SKM-1 (cell line): ENCODE measurements at regions not wholly inside any gene's neighbourhood (a gene's known extent, or its start where the extent isn't known, plus 50 kb on each side); places are given as distances from the start of the nearest gene placed in this dataset.
"Not testable (repeated sequence)": the region's sequence is repeated elsewhere in the genome, so short reads cannot be mapped to it uniquely, and the experiment has no call there.

Experiments used
- DNase-seq: peaks from one replicate; lab custom pipeline; 2025; ENCODE audit not compliant: unreplicated experiment; lab: John Stamatoyannopoulos, UW

DNA sequence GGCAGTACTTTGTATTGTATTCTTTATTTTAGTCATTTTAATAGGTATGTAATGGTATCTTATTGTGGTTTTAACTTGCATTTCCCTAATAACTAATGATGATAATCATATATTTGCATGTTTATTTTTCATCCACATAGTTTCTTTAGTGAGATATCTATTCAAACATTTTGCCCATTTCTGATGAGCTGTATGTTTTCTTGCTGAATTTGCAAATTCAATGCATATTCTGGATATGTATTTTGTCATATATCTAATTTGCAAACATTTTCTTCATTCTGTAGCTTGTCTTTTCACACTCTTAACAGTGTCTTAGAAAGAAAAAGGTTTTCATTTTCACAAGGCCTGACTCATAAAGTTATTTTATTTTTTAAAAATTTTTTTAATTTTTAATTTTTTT lies 372.1 kb downstream of the ZNF674 start:
- DNase-seq = no peak

DNA sequence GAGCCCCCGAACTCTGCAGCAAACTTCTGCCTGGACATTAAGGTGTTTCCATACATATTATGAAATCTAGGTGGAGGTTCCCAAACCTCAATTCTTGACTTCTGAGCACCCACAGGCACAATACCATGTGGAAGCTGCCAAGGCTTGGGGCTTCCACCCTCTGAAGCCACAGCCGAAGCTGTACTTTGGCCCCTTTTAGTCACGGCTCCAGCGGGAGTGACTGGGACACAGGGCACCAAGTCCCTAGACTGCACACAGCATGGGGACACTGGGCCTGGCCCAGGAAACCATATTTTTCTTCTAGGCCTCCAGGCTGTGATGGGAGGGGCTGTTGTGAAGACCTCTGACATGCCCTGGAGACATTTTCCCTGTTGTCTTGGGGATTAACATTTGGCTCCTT lies 373.8 kb downstream of the ZNF674 start:
- not testable (repeated sequence) for DNase-seq

DNA sequence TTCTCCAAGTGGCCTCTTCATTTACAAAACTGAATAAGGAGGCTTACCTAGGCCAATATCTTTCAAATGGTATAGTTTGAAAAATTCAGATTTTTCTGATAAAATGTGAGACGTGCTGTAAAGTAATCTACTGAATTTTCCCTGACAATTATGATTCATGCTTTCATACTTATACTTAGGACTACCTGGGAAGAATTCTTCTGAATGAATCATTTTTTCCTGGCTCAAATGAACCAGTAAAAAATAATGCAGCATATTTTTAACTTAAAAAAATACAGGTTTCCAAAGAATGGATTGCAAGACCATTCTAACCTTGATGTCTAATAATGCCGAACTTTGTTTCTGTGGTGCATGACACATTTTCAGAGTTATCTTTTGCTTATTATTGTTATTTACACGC lies 375.4 kb downstream of the ZNF674 start:
- no peak for DNase-seq

DNA sequence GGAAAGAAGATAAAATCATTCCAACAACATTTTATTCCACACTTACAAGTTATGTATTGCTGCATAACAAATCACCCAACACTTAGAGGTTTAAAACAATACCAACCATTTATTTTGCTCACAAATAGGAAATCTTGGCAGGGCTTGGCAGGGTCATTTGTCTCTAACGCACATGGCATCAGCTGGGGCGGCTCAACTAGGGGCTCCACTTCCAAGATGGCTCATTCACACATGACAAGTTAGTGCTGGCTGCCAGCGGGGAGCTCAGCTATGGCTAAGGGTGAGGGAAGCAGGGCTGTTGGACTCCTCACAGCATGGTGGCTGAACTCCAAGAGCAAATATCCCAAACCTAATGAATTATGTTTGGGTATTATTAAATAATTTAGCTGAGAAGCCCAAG lies 377.0 kb downstream of the ZNF674 start:
- no peak for DNase-seq

DNA sequence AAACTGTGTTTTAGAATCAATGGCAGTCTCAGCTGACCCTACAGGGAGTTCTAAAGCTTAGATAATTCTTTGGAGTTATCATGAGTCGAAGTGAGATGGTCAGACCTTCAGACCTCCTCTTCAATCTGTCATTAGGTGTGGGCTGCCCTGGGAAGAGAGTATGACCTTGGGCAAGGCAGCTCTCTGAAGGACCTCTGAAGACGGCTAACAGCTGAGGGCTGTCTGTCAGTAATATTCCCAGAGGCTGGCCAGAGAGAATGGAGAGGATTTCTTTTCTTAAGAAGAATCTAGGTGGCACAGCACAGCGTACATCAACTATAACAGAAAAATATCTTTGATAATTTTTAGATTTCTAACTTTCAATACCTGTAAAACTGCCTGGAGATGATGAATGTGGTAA lies 379.4 kb downstream of the ZNF674 start:
- DNase-seq = no peak

DNA sequence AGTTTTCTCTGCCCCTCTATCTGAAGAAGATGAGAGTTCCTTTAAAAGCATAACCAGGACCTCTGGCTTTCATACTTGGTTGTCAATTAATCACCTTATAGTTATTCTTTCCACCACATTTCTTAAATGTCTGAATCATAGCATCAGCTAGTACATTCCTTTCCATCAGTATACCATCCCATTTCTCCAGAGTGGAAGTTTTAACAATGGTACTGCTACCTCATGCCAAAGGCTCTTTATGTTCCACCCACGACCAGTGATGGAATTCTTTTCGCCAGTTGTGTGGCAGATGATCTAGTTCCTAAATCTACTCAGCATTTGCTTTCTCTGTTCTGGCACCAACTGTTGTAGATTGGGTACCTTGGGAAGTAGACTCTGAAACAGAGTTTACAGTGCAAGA lies 379.8 kb downstream of the ZNF674 start:
- no peak for DNase-seq

DNA sequence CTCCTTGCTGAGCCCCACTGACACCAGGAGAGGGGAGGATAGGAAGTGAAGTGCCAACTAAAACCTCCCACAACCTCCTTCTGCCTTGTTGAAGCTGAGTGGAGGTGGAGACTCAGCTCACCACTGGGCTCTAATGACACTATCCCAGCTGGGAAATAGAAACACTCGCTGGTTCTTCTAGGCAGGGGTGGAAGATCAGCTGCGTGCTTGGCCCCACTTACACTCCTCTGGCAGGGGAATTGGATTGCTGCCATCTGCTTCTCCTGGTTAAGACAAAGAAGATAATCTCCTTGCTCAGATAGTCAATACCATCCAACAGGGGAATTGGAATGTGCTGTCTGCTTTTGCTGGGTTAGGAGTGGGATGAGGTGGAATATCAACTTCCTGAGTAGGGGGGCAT lies 392.5 kb downstream of the ZNF674 start:
- DNase-seq = no peak

DNA sequence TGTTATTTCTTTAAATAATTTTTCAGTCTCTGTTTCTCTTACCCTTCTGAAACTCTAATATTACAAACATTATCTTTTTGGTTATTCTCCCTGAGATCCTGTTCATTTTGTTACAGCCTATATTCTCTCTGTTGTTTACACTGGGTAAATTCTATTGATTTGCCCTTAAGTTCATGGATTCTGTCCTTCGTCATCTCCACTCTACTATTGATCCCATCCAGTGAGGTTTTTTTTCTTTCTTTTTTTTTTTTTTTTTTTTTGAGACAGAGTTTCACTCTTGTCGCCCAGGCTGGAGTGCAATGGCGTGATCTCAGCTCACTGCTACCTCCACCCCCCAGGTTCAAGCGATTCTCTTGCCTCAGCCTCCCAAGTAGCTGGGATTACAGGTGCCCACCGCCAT lies 393.9 kb downstream of the ZNF674 start:
- DNase-seq = not testable (repeated sequence)

DNA sequence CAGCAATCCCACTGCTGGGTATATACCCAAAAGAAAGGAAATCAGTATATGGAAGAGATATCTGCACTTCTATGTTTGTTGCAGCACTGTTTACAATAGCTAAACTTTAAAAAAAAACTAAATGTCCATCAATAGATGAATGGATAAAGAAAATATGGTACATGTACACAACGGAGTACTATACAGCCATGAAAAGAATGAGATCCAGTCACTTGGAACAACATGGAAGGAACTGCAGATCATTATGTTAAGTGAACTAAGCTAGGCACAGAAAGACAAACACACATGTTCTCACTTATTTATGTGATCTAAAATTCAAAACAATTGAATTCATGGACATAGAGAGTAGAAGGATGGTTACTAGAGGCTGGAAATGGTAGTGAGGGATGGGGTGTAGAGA lies 400.7 kb downstream of the ZNF674 start:
- no peak for DNase-seq

DNA sequence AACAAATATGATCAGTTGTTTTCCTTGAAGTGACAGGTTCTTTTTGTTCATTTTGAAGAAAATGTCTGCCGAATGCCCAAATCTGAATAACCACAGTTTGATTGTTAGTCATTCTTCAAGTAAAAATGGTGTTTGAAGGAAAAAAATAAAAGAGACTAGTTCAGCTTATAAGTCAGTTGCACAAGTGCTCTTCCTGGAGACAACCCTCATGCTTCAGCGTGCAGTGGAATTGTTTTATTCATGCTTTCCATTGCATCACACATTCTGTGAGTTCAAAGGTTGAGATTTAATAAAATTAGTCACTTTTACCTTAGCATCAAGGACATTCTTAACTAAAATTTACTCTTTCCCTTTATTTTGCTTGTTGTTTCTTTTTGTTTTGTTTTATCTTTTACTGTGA lies 404.9 kb downstream of the ZNF674 start:
- no peak for DNase-seq

DNA sequence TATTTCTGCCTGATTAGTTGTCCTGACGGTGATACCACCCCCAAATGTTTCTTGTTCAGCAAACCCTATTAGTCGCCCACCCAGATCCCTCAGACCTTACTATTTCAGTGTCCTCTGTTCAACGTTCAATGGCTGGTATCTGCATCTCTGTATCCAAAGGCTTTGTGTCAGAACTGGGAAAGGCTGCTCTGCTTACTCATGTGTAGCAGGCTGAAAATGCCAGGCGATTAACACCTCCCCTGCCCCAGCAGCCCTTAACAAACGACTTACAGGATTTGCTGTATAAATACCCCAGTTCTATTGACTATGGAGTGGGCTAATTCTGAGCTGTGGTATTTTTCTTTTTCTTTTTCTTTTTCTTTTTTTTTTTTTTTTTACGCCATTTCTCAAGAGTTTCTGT lies 415.0 kb downstream of the ZNF674 start:
- DNase-seq = no peak

DNA sequence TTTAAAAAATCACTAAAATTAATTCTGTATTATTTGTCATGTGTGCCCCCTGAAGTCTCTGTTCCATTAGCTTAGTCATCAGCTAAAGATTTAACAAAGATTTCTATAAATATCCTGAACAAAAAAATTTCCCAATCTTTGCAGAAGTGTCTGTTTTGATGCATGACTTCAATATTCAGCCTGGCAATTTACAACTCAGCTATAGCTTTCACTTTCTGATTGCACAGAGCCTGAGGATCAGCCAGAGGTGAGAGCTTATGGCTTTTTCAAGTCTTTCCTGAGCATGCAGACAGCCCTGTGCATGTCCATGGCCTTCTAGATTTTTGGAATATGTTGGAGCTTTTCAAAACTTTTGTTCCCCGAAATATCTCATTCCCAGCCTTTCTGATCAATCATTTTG lies 420.1 kb downstream of the ZNF674 start:
- DNase-seq = no peak

DNA sequence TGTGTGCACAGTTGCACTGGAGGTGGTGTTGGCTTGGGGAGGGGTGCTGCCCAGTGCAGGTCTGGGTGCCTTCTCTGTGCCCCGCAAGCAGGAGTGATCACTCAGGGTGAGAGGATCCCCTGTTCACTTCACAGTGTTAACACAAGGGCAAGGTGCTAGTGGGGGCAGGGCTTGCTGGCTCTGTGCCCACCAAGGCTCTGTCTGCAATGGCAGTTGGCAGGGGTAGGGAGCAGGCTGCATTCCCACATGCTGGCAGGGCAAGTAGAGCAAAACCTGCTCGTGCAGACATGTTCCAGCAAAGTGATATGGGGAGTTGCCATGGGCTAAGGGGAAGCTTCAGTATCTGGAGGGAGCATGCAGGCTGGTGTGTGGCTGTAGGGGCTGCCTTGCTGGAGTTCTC lies 428.0 kb downstream of the ZNF674 start:
- no peak for DNase-seq

DNA sequence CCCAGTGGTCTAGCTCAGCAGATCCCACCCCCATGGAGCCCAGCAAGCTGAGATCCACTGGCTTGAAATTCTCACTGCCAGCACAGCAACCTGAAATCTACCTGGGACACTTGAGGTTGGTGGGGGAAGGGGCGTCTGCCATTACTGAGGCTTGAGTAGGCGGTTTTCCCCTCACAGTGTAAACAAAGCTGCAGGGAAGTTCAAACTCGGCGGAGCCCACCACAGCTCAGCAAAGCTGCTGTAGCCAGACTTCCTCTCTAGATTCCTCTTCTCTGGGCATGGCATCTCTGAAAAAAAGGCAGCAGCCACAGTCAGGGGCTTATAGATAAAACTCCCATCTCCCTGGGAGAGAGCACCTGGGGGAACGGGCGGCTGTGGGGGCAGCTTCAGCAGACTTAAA lies 457.9 kb downstream of the ZNF674 start:
- not testable (repeated sequence) for DNase-seq

DNA sequence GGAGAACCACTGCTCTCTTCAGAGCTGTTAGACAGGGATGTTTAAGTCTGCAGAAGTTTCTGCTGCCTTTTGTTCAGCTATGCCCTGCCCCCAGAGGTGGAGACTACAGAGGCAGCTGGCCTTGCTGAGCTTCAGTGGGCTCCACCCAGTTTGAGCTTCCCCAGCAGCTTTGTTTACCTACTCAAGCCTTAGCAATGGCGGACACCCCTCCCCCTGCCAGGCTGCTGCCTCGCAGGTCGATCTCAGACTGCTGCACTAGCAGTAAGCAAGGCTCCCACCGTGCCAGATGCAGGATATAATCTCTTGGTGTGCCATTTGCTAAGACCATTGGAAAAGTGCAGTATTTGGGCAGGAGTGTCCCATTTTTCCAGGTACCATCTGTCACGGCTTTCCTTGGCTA lies 465.1 kb downstream of the ZNF674 start:
- not testable (repeated sequence) for DNase-seq

DNA sequence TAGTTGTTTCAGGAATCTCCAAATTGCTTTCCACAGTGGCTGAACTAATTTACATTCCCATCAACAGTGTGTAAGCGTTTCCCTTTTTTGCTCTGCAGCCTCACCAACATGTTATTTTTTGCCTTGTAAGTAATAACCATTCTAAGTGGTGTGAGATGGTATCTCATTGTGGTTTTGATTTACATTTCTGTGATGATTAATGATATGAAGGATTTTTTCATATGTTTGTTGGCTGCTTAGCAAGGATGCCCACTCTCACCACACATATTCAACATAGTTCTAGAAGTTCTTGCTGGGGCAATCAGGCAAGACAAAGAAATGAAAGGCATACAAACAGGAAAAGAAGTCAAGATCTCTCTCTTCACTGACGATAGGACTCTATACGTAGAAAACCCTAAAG lies 472.4 kb downstream of the ZNF674 start:
- DNase-seq = no peak

DNA sequence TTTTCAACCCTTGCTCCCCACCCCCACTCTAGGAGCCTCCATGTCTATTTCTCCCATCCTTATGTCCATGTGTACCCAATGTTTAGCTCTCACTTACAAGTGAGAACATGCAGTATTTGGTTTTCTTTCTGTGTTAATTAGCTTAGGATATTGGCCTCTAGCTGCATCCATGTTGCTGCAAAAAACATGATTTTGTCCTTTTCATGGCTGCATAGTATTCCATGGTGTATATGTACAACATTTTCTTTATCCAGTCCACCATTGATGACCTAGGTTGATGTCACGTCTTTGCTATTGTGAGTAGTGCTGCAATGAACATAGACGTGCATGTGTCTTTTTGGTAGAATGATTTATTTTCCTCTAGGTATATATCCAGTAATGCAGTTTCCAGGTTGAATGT lies 472.8 kb downstream of the ZNF674 start:
- DNase-seq = no peak

DNA sequence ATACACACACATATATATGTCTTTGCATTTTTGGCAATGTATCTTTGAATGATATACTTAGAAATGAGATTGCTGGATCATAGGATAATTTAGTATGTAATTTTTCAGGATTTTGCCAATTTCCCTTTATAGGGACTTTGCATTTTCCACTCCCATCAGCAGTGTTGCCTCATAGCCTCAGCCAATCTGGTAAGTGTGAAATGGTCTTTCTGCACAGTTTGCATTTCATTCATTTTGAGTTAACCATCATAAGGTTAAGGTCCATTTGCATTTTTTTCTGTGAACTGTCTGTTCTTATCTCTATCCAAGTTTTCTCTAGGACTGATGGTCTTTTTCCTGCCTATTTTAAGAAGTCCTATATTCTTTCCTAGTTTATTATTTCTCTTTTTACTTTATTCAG lies 474.8 kb downstream of the ZNF674 start:
- no peak for DNase-seq

DNA sequence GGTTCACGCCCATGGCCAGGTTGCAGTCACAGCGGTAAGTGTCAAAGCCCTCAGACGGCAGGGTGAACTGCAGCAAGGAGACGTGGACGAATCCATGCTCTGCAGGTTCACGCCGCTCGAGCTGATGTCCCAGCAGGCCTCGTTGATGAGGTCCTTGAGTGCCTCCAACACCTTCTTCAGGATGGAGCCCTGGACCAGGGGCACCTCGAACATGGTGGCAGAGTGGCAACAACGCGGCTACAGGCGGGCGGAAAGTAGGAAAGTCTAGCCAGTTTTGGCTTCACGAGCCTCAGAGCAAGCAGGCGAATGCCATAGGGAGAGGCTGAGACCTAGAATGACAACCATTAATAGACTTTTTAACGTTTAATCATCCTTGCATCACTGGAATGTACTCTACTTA lies 485.9 kb downstream of the ZNF674 start:
- no peak for DNase-seq

DNA sequence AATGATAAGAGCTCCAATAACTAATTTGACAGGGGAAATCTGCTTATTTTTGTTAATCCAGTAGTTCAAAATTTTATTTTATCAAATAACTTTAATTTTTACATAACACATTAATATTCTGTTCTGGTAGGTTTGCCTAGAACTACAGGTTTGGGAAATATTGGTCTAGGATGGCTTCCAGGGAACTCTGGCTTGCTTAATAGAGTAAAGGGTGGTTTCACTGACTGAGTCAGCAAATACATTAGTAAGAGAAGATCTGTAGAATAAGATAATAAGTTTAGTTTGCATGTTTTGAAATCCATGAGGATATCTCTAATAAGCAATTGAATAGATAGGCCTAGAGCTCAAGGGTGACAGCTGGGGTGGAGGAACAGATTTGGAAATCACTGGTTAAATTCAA lies 500.7 kb downstream of the ZNF674 start:
- DNase-seq = no peak

DNA sequence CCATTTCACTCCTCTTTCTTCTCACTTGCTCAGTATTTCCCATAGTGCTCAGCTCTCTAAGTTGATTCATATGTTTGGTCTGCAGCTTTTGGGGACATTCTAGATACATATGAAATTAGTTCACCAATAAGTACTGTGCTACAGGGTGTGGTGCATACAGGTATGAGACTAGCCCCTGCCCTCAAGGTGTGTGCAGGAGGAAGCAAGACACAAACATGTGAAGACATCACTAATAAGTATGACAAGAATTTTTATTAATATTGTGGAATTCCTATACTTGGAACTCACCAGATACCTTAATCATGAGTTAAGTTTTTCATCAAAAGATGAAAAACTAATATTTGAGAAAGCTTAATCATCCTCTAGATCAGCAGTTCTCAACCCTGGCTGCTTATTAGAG lies 505.2 kb downstream of the ZNF674 start:
- no peak for DNase-seq

DNA sequence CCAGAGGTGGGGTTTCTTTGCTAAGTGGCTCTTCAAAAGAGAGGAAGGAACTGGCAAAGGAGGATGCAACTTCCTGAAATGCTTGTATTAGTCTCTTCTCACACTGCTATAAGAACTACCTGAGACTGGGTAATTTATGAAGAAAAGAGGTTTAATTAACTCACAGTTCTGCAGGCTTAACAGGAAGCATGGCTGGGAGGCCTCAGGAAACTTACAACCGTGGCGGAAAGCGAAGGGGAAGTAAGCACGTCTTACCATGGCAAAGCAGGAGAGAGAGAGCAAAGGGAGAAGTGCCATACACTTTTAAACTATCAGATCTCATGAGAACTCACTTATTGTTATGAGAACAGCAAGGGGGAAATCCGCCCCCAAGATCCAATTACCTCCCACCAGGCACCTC lies 505.7 kb downstream of the ZNF674 start:
- peak; percentile 24 for DNase-seq

DNA sequence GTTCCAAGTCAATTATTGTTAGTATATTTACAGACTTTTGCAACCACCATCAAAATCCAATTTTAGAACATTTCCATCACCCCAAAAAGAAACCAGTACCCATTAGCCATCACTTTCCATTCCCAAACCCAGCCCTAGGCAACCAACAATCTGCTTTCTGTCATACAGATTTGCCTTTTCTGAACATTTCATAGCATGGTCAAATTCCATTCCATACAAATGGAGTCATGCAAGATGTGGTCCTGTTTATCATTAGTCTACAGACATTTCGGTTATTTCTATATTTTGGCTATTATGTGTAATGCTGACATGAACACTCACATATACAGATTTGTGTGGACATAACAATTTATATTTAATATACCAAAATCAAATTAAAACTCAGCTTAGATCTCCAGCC lies 508.7 kb downstream of the ZNF674 start:
- no peak for DNase-seq

DNA sequence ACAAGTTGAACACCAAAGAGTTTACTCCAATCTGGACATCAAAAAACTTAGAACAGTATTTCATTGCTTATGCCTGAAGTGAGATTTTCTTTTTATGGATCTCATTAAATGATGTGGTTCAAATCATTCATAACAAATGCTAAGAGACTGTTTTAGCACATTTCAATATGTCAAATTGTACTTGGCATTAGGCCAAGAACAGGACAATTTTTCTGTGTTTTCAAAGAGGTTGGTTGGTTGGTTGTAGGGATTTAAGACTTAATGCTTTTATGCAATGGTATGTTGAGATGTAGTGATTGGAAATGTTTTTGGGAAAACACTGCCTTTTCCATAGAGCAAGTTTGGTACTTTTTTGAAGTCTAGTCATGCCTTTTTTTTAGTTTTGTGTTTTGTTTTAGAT lies 510.4 kb downstream of the ZNF674 start:
- no peak for DNase-seq
